NCI-H345 (cell line): ENCODE measurements at regions not wholly inside any gene's neighbourhood (a gene's known extent, or its start where the extent isn't known, plus 50 kb on each side); places are given as distances from the start of the nearest gene placed in this dataset.

ENCODE experiments used
- DNase-seq: peaks from one replicate; lab custom pipeline; 2025; lab: John Stamatoyannopoulos, UW

DNA sequence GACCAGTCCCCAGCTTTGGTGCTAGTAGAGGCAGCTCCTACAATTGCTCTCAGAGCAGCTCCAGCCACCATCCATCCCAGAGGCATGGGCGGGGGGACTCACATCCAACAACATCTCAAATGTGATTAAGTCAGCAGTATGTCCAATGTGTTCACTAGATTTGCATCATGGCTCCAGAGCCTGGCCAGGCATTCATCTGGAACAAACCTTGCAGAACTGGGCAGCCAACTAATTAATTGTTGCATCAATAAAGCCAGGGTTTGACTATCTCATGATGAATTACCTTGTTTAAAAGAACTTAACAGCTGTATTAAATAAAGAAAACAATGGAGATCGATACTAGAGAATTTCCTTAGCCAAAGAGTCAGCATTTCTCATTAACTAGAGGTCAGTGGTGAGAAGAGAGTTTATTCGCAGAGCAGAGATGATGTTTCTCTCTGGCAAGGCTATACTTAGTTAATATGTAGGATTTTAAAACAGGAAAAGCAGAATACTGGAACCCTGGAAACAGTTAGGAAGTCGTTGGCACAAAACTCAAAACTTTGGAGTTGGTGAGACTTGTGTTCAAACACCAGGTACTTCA, 494.4 kb downstream of the GRIN2A start:
- no peak for DNase-seq

DNA sequence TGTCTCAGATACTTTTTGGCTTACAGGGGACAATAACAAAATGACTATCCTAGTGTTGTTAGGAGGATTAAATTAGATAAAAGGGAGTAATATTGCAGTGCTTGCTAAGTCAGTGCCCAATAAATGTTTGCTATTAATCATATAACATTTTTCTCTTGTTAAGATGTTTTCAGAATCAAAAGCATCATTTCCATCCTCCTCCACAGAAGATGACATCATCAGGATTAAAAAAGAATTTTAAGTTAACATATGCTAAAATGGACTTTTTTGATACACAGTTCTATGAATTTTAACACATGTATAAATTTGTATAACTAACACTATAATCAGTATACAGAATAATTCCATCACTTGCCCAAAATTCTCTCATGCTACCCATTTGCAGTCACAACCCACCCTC, 492.6 kb downstream of the GRIN2A start:
- DNase-seq = no peak

DNA sequence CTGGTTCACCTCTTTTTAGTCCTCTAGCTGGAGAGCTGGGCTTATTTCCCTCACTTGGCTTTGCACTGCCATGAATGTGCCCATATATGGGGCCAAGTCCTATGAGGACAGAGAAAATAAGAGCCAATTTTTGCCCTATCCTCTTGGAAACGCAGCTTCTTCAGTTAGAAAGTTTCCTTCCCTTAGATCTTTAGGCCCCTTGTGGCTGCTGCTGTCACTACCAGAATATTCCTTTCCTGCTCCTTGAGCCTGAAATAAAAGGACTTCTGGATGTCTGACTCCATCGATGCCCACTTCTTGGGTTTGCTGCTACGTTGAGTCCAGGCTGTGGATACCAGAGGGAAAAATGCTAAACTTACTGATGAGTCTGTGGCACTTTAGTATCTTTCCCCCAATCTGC, 487.1 kb downstream of the GRIN2A start:
- no peak for DNase-seq
